ENCODE measurements at regions not wholly inside any gene's neighbourhood (a gene's known extent, or its start where the extent isn't known, plus 50 kb on each side); places are given as distances from the start of the nearest gene placed in this dataset.

DNA sequence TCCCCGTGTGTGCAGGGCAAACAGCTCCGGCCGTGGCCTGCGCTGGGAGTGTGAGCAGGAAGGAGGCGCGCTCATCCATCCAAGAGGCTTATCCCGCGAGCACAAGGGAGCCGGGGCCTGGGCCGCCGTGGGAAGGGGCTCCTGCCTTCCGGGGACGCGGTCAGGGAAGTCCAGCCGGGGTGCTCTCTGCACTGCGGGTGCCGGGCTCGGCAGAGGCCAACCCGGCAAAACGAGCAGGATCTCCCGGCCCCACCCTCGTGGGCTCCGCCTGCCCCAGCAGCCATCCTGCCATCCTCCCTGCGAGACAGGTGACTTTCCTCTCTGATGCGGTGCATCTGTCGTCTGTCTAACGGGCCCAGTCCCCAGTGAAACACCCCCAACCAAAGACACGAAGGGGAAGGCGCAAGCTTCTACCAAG lies 244.2 kb downstream of the AUH start:
- H3K36me3 ChIP-seq = no peaks in the 10 kb centered on the region
- peaks cover 17 to 37% of the 10 kb centered on the region in 2 donors for H3K4me1 ChIP-seq
- intact Hi-C loops (cut with DNase I) = no loop called here
- no peak overlapping the region for H3K4me3 ChIP-seq (replicated peaks in 1 of 3)
- no peak for TF ChIP-seq POLR2A (IDR thresholded peaks at IDR 0.05)
- TF ChIP-seq, protein P1, sequence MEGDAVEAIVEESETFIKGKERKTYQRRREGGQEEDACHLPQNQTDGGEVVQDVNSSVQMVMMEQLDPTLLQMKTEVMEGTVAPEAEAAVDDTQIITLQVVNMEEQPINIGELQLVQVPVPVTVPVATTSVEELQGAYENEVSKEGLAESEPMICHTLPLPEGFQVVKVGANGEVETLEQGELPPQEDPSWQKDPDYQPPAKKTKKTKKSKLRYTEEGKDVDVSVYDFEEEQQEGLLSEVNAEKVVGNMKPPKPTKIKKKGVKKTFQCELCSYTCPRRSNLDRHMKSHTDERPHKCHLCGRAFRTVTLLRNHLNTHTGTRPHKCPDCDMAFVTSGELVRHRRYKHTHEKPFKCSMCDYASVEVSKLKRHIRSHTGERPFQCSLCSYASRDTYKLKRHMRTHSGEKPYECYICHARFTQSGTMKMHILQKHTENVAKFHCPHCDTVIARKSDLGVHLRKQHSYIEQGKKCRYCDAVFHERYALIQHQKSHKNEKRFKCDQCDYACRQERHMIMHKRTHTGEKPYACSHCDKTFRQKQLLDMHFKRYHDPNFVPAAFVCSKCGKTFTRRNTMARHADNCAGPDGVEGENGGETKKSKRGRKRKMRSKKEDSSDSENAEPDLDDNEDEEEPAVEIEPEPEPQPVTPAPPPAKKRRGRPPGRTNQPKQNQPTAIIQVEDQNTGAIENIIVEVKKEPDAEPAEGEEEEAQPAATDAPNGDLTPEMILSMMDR (IDR thresholded peaks at IDR 0.05) = no peak
- H3K27me3 ChIP-seq = no peaks in the 10 kb centered on the region
- peak in 1 of 2 donors; percentile 6 for DNase-seq
- peak overlapping the region; percentile 80 to 90 (median 89) for H3K27ac ChIP-seq
- 61 to 84% methylated on average over 5 to 6 of the region's 29 CpGs for WGBS, 2 donors
- no peaks in the 10 kb centered on the region for H3K9me3 ChIP-seq

DNA sequence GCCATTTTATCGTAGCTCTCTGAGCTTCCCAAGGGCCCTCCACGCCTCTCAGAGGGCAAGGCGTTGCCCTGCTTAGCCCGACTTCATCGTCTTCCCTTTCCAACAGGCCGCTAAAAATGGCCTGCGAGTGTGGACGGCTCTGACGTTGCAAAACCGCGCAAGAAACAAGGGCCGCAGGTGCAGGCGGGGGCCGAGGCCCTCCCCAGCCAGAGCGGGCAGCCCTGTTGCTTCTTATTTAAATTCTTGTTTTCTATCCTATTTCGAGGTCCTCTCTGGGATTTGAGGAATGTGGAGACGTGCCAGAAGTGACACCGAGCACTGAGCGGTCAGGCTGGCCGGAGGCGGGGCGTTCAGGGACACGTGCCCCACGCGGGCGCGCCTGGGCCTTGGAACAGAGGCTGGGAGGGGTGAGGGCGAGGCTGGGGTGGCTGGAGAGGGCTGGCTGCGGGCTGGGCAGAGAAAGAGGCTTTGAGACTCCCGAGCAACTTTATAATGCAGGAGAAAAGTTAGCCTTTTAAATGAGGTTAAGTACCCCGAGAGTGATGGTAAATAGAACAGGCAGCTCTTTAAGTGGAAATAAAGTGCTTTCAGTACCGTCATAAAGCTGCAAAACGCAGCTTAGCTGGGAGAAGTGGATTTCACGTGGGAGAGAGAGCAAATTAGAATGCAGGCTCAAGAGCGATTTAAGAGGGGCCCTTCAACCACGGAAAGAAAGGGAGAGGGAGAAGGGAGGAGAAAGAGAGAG lies 243.6 kb downstream of the AUH start:
- H3K4me3 ChIP-seq (replicated peaks in 1 of 3) = peak overlapping the region in 2 of 3 donors; percentile 6 to 10
- H3K36me3 ChIP-seq = no peaks in the 10 kb centered on the region
- H3K9me3 ChIP-seq = no peaks in the 10 kb centered on the region
- 5 to 9% methylated on average over 32 to 36 of the region's 36 CpGs for WGBS, 2 donors
- peak; percentile 97 for DNase-seq
- H3K27me3 ChIP-seq = no peaks in the 10 kb centered on the region
- peak overlapping the region; percentile 80 to 90 (median 89) for H3K27ac ChIP-seq
- intact Hi-C loops (cut with DNase I) = no loop called here
- TF ChIP-seq, protein P1 (IDR thresholded peaks at IDR 0.05) = no peak
- peak in 1 of 2 donors; percentile 67 for TF ChIP-seq POLR2A (IDR thresholded peaks at IDR 0.05)
- H3K4me1 ChIP-seq = peaks cover 17 to 37% of the 10 kb centered on the region in 2 donors

DNA sequence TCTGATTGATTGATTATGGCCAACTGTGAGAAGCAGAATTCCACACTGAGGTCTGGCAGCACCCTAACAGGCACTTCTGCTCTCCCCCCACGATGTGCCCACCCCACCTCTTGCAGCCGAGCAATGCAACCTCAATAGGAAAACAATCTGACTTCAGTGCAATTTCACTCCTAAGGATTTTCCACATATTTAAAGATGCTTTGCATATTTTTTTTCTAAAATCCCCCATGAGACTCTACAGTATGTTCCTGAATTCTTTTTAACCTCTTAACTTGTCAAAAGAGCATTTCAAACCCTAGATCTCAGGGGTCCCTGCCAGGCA lies 243.1 kb downstream of the AUH start:
- Histone ChIP-seq H3K4me3 (replicated peaks in 1 of 3) (peak overlapping the region in 1 of 3 donors; percentile 6), H3K36me3 (no peaks in the 10 kb centered on the region), H3K27me3 (no peaks in the 10 kb centered on the region), H3K4me1 (peaks cover 17 to 37% of the 10 kb centered on the region in 2 donors), H3K27ac (peak overlapping the region; percentile 80 to 90 (median 89)), H3K9me3 (no peaks in the 10 kb centered on the region)
- intact Hi-C loops (cut with DNase I) = no loop called here
- no peak for DNase-seq
- 7 to 9% methylated on average over 2 of the region's 2 CpGs for WGBS, 2 donors
- TF ChIP-seq, protein P1 (IDR thresholded peaks at IDR 0.05) = no peak
- no peak for TF ChIP-seq POLR2A (IDR thresholded peaks at IDR 0.05)

DNA sequence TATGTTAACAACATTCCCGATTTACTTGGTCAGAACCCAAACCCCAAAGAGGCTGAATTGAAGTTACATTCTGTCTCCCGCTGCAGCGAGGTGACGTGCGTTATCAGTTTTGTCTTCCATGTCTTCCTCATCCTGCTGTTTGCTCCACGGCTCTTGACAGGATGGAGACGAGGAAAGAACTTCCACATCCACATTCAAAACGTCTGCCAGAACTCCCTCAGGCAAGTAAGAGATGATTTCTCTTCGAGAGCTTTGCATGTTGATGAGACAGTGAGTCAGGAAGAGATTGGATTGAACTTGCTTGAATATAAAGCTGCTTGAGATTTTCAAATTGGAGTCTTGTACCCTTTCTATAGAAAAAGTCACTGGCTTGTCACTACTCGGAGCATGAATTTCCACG lies 242.6 kb downstream of the AUH start:
- Histone ChIP-seq H3K27me3 (no peaks in the 10 kb centered on the region), H3K27ac (peak overlapping the region in 2 of 3 donors; percentile 80 to 89), H3K9me3 (no peaks in the 10 kb centered on the region), H3K4me1 (peaks cover 17 to 37% of the 10 kb centered on the region in 2 donors), H3K4me3 (replicated peaks in 1 of 3) (no peak overlapping the region), H3K36me3 (no peaks in the 10 kb centered on the region)
- TF ChIP-seq, protein P1 (IDR thresholded peaks at IDR 0.05) = no peak
- no peak for TF ChIP-seq POLR2A (IDR thresholded peaks at IDR 0.05)
- DNase-seq = no peak
- intact Hi-C loops (cut with DNase I) = no loop called here
- WGBS, 2 donors = 72% methylated on average over 11 of the region's 11 CpGs

DNA sequence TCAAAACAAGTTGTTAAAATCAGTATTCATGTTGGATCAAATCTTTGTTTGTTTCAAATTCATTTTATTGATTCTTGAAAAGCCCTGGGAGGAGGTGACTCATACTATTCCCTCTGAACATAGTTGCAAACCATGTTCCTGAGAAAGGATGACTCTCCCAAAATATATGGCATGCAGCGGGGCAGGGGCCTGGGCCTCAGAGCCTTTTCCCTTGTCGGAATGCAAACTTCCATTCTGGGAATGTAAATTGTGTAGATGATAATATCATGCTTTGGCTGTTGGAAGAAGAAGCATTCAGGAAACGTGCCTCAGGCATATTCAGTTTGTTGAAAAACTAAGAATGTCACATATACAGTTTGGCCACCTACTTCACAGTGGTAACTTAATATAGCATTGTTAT lies 242.0 kb downstream of the AUH start:
- no peaks in the 10 kb centered on the region for H3K9me3 ChIP-seq
- H3K4me3 ChIP-seq (replicated peaks in 1 of 3) = no peak overlapping the region
- H3K4me1 ChIP-seq = peaks cover 17 to 37% of the 10 kb centered on the region in 2 donors
- H3K27me3 ChIP-seq = no peaks in the 10 kb centered on the region
- no peaks in the 10 kb centered on the region for H3K36me3 ChIP-seq
- intact Hi-C loops (cut with DNase I) = no loop called here
- no peak for TF ChIP-seq POLR2A (IDR thresholded peaks at IDR 0.05)
- TF ChIP-seq, protein P1 (IDR thresholded peaks at IDR 0.05) = no peak
- WGBS, 2 donors = 83 to 96% methylated on average over 3 of the region's 3 CpGs
- DNase-seq = no peak
- H3K27ac ChIP-seq = no peak overlapping the region
